Vagina (tissue), 2 donors: ENCODE measurements at regions not wholly inside any gene's neighbourhood (a gene's known extent, or its start where the extent isn't known, plus 50 kb on each side); places are given as distances from the start of the nearest gene placed in this dataset. TPM values are rescaled to one million over a fixed set of nuclear protein-coding genes. Genes with fewer than 3 reads are reported as not detected.

ENCODE experiments used
- DNase-seq, 2 donors: peaks; one replicate each; pipeline ENCODE4 v3.0.0-alpha.2; 2017; ENCODE audit errors: extremely low spot score in 2 of 2
- H3K27ac ChIP-seq: fragments of 200-600 bp; sonication (generic); one replicate; pipeline ENCODE4 v1.5.1; 2019
- H3K27me3 ChIP-seq: fragments of 200-600 bp; sonication (generic); one replicate; pipeline ENCODE4 v1.5.1; 2019
- H3K36me3 ChIP-seq, 2 donors: fragments of 200-600 bp; sonication (generic); one replicate each; pipeline ENCODE4 v1.5.1; 2017 to 2019
- H3K4me1 ChIP-seq: fragments of 200-600 bp; sonication (generic); one replicate; pipeline ENCODE4 v1.5.1; 2019
- H3K4me3 ChIP-seq, 2 donors: fragments of 200-600 bp; sonication (generic); 1 replicate in 1 of 2; 2 replicates in 1 of 2; pipeline ENCODE4 v1.5.1; 2016 to 2019
- H3K9me3 ChIP-seq: fragments of 200-600 bp; sonication (generic); one replicate; pipeline ENCODE4 v1.5.1; 2019
- POLR2A ChIP-seq, 2 donors: fragments of 450-650 bp; IDR thresholded peaks; one replicate each; pipeline ENCODE4 v1.6.1; 2017; ENCODE audit warnings: antibody characterized with exemption in 2 of 2, mild to moderate bottlenecking in 2 of 2, moderate library complexity in 2 of 2
- POLR2AphosphoS5 ChIP-seq, 2 donors: sonication (generic); formaldehyde crosslinking; IDR thresholded peaks; one replicate each; pipeline ENCODE4 v1.9.0; 2017; ENCODE audit warnings: antibody characterized with exemption in 2 of 2, mild to moderate bottlenecking in 2 of 2, low read depth in 1 of 2; ENCODE audit not compliant: insufficient read depth in 1 of 2
- intact Hi-C: fragments of 100-400 bp; cut with DNase I; formaldehyde crosslinking; loops from one replicate; pipeline ENCODE4 v1.15.1; 2023
- small RNA-seq: library from RNA; depleted of rRNA; stranded (forward); fragments of <200 nt; gene quantifications from one replicate; pipeline ENCODE3, GENCODE V24; 2016
- TF ChIP-seq, protein P1 (sequence below), 3 experiments: fragments of 450-650 bp in 2 of 3; fragments of 200-600 bp in 1 of 3; sonication (generic) in 1 of 3; IDR thresholded peaks; one replicate each; pipeline ENCODE4 v1.5.1; 2017 to 2019; ENCODE audit warnings: antibody characterized with exemption in 3 of 3, mild to moderate bottlenecking in 2 of 3, moderate library complexity in 2 of 3

DNA sequence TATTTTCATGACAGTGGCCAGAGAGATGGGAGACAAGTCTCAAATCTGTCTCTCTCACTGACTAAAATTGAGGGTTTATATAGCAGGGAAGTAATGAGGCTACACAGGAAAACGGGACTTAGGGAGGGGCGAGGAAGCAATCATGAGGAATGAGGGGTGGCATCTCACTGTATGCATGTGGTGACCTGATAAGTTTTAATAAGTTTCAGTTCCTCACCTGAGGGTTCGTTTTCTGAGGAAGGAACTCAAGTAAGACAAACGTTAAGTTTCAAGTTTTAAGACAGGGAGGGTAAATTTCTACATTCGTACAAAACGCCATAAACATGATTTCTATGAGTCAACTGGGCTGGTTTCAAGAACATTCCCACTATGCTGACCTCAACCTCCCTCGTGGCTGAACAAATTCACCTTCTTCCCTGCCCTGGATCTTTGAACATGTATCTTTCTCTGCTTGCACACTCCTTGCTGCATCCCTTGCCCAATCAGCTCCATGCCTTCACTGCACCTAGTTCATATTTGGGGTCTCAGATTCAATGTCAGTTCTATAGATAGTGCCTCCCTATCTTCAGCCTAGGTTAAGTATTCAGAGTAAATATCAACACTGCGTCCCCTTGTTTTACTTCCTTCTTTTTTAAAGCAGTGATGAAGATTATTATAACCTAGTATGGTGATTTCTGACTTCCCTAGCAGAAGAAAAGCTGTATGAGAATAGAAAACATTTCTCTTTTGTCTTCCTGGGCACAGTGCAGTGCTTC, 53.3 kb upstream of the CNTNAP5 start:
- H3K27me3 ChIP-seq, result no peaks in the 10 kb centered on the region
- no peaks in the 10 kb centered on the region for H3K4me1 ChIP-seq
- H3K36me3 ChIP-seq, result no peaks in the 10 kb centered on the region
- no peak overlapping the region for H3K4me3 ChIP-seq
- TF ChIP-seq POLR2AphosphoS5 (IDR thresholded peaks at IDR 0.05; ENCODE audit: insufficient read depth in 1 of 2, low read depth in 1 of 2) (no peak), POLR2A (IDR thresholded peaks at IDR 0.05) (no peak)
- TF ChIP-seq, protein P1, sequence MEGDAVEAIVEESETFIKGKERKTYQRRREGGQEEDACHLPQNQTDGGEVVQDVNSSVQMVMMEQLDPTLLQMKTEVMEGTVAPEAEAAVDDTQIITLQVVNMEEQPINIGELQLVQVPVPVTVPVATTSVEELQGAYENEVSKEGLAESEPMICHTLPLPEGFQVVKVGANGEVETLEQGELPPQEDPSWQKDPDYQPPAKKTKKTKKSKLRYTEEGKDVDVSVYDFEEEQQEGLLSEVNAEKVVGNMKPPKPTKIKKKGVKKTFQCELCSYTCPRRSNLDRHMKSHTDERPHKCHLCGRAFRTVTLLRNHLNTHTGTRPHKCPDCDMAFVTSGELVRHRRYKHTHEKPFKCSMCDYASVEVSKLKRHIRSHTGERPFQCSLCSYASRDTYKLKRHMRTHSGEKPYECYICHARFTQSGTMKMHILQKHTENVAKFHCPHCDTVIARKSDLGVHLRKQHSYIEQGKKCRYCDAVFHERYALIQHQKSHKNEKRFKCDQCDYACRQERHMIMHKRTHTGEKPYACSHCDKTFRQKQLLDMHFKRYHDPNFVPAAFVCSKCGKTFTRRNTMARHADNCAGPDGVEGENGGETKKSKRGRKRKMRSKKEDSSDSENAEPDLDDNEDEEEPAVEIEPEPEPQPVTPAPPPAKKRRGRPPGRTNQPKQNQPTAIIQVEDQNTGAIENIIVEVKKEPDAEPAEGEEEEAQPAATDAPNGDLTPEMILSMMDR (IDR thresholded peaks at IDR 0.05), result no peak
- no peak for DNase-seq
- intact Hi-C loops, result no loop called here
- no peaks in the 10 kb centered on the region for H3K9me3 ChIP-seq
- no peak overlapping the region for H3K27ac ChIP-seq

Small RNAs in the stretch of these regions (small RNA-seq; reads per million reads assigned to genes)
- not detected for gene AC064859.1
